GM23338 (cell line): ENCODE measurements at regions not wholly inside any gene's neighbourhood (a gene's known extent, or its start where the extent isn't known, plus 50 kb on each side); places are given as distances from the start of the nearest gene placed in this dataset.
A peak's percentile ranks its signal among the peaks of the same experiment; 100 is the strongest.

ENCODE experiments used
- ATAC-seq: fragments of 200-7000 bp; cut with Tn5 transposase; 3 replicates; pipeline ENCODE4 v1.9.1; 2020
- DNase-seq: peaks from one replicate; pipeline ENCODE4 v3.0.0-alpha.2; 2015; ENCODE audit warnings: low spot score
- H2AFZ ChIP-seq: fragments of 200-600 bp; sonication (generic); 2 replicates; pipeline ENCODE4 v1.8.0; 2016; ENCODE audit warnings: antibody characterized with exemption, mild to moderate bottlenecking, moderate library complexity
- H3F3A ChIP-seq: fragments of 200-600 bp; sonication (generic); replicated peaks from 2 replicates; pipeline ENCODE4 v1.8.0; 2017; ENCODE audit warnings: antibody characterized with exemption, mixed run types, low read depth
- H3K27ac ChIP-seq: fragments of 200-600 bp; sonication (generic); 2 replicates; pipeline ENCODE4 v1.6.1; 2016; ENCODE audit warnings: low read depth
- H3K27me3 ChIP-seq: fragments of 200-600 bp; sonication (generic); 2 replicates; pipeline ENCODE4 v1.8.0; 2016; ENCODE audit warnings: mild to moderate bottlenecking, mixed run types, moderate library complexity; ENCODE audit not compliant: insufficient read depth
- H3K36me3 ChIP-seq: fragments of 200-600 bp; sonication (generic); 2 replicates; pipeline ENCODE4 v1.8.0; 2016; ENCODE audit warnings: mild to moderate bottlenecking; ENCODE audit not compliant: insufficient read depth
- H3K4me1 ChIP-seq: fragments of 200-600 bp; sonication (generic); 2 replicates; pipeline ENCODE4 v1.8.0; 2016; ENCODE audit warnings: mild to moderate bottlenecking, moderate library complexity; ENCODE audit not compliant: insufficient read depth
- H3K4me2 ChIP-seq: fragments of 200-600 bp; sonication (generic); 2 replicates; pipeline ENCODE4 v1.7.1; 2017; ENCODE audit warnings: mixed run types
- H3K4me3 ChIP-seq: fragments of 200-600 bp; sonication (generic); 2 replicates; pipeline ENCODE4 v1.6.1; 2016; ENCODE audit warnings: mixed run types
- H3K79me2 ChIP-seq: fragments of 200-600 bp; sonication (generic); replicated peaks from 2 replicates; pipeline ENCODE4 v1.8.0; 2017; ENCODE audit warnings: mild to moderate bottlenecking; ENCODE audit not compliant: insufficient read depth
- H3K9me2 ChIP-seq: fragments of 200-600 bp; sonication (generic); 2 replicates; pipeline ENCODE4 v1.8.0; 2017; ENCODE audit not compliant: insufficient read depth
- H4K20me1 ChIP-seq: fragments of 200-600 bp; sonication (generic); replicated peaks from 2 replicates; pipeline ENCODE4 v1.8.0; 2017; ENCODE audit warnings: mild to moderate bottlenecking; ENCODE audit not compliant: insufficient read depth
- H3K27ac Mint-ChIP-seq: 2 replicates; pipeline ENCODE4 v1.8.0; 2020; ENCODE audit warnings: inconsistent platforms, mild to moderate bottlenecking, moderate library complexity, mixed read lengths
- H3K27me3 Mint-ChIP-seq: 3 replicates; pipeline ENCODE4 v1.8.0; 2022; ENCODE audit warnings: low read depth, mild to moderate bottlenecking, moderate library complexity, mixed read lengths, inconsistent platforms; ENCODE audit not compliant: insufficient read depth, poor library complexity
- H3K36me3 Mint-ChIP-seq: 3 replicates; pipeline ENCODE4 v1.8.0; 2021; ENCODE audit warnings: low read depth, mild to moderate bottlenecking, inconsistent platforms, moderate library complexity, mixed read lengths
- H3K4me1 Mint-ChIP-seq: 3 replicates; pipeline ENCODE4 v1.8.0; 2020; ENCODE audit warnings: mild to moderate bottlenecking, inconsistent platforms, mixed read lengths
- H3K4me3 Mint-ChIP-seq: 3 replicates; pipeline ENCODE4 v1.8.0; 2021; ENCODE audit warnings: moderate library complexity, mild to moderate bottlenecking, inconsistent platforms, mixed read lengths
- H3K9me3 Mint-ChIP-seq: 3 replicates; pipeline ENCODE4 v1.8.0; 2020; ENCODE audit warnings: moderate library complexity, mild to moderate bottlenecking, inconsistent platforms, mixed read lengths
- CREB1 ChIP-seq: fragments of 250-450 bp; sonication (Bioruptor Pico); IDR thresholded peaks from 2 replicates; pipeline ENCODE4 v1.5.0; 2020; ENCODE audit warnings: low read depth, mild to moderate bottlenecking, moderate library complexity
- CTCF ChIP-seq, 2 experiments: fragments of 200-600 bp in 1 of 2; sonication (generic) in 1 of 2; conservative IDR thresholded peaks; 2 replicates each; pipeline versions ENCODE4 v1.5.1 to v1.6.1; 2016 to 2017; ENCODE audit warnings: antibody characterized with exemption in 2 of 2, low read depth in 2 of 2, mild to moderate bottlenecking in 2 of 2, moderate library complexity in 1 of 2
- ETS1 ChIP-seq: IDR thresholded peaks from 2 replicates; pipeline ENCODE4 v1.6.1; 2016; ENCODE audit warnings: antibody characterized with exemption
- EZH2 ChIP-seq: fragments of 200-600 bp; sonication (generic); IDR thresholded peaks from one replicate; pipeline ENCODE4 v1.8.0; 2017; ENCODE audit warnings: antibody characterized with exemption, mild to moderate bottlenecking, low read depth; ENCODE audit not compliant: unreplicated experiment
- EZH2phosphoT487 ChIP-seq: fragments of 200-600 bp; sonication (generic); IDR thresholded peaks from one replicate; pipeline ENCODE4 v1.8.1; 2018; ENCODE audit warnings: antibody characterized with exemption; ENCODE audit not compliant: unreplicated experiment
- JUNB ChIP-seq: IDR thresholded peaks from one replicate; pipeline ENCODE4 v1.6.1; 2016; ENCODE audit warnings: antibody characterized with exemption; ENCODE audit not compliant: unreplicated experiment
- NANOG ChIP-seq: IDR thresholded peaks from 2 replicates; pipeline ENCODE4 v1.6.1; 2016; ENCODE audit warnings: antibody characterized with exemption, borderline replicate concordance
- POLR2AphosphoS5 ChIP-seq: IDR thresholded peaks from 2 replicates; pipeline ENCODE4 v1.6.1; 2016; ENCODE audit warnings: antibody characterized with exemption, low read depth
- REST ChIP-seq: IDR thresholded peaks from one replicate; pipeline ENCODE4 v1.6.1; 2018; ENCODE audit warnings: antibody characterized with exemption; ENCODE audit not compliant: unreplicated experiment
- STAT1 ChIP-seq: IDR thresholded peaks from one replicate; pipeline ENCODE4 v1.6.1; 2016; ENCODE audit warnings: antibody characterized with exemption; ENCODE audit not compliant: unreplicated experiment
- ZNF114 ChIP-seq: fragments of 250-450 bp; sonication (Bioruptor Pico); IDR thresholded peaks from 2 replicates; pipeline ENCODE4 v1.5.0; 2020; ENCODE audit warnings: mild to moderate bottlenecking, moderate library complexity
- ZNF331 ChIP-seq: fragments of 250-450 bp; sonication (Bioruptor Pico); IDR thresholded peaks from 2 replicates; pipeline ENCODE4 v1.5.0; 2020; ENCODE audit warnings: low read depth, mild to moderate bottlenecking, moderate library complexity
- ZNF462 ChIP-seq: fragments of 250-450 bp; sonication (Bioruptor Pico); IDR thresholded peaks from 2 replicates; pipeline ENCODE4 v1.5.0; 2020; ENCODE audit warnings: mild to moderate bottlenecking, moderate library complexity

GRCh38 chr2:221161186-221161585 lies 410.9 kb downstream of the EPHA4 start:
- Histone ChIP-seq H3K4me3 (no peak overlapping the region), H2AFZ (peak overlapping the region; percentile 40; the same call in 1 of the 2 replicates), H3K27ac (no peak overlapping the region), H3K36me3 (no peaks in the 10 kb centered on the region), H3K4me2 (no peak overlapping the region), H3K9me2 (peaks cover 10% of the 10 kb centered on the region; the same call in 1 of the 2 replicates), H3K27me3 (no peaks in the 10 kb centered on the region), H3F3A (no peaks in the 10 kb centered on the region), H3K4me1 (peaks cover 6% of the 10 kb centered on the region), H3K79me2 (no peaks in the 10 kb centered on the region), H4K20me1 (no peaks in the 10 kb centered on the region)
- TF ChIP-seq ZNF462 (CRISPR knock-in tag) (no peak), CREB1 (no peak), STAT1 (no peak), ZNF114 (CRISPR knock-in tag) (no peak), POLR2AphosphoS5 (no peak), CTCF (conservative IDR thresholded peaks at IDR 0.05; ENCODE audit: low read depth in 2 of 2) (no peak), ETS1 (no peak), EZH2 (no peak), NANOG (no peak), REST (no peak), JUNB (no peak), EZH2phosphoT487 (no peak), ZNF331 (CRISPR knock-in tag) (no peak)
- Mint-ChIP-seq H3K27me3 (peaks cover 5% of the 10 kb centered on the region), H3K9me3 (no peaks in the 10 kb centered on the region), H3K27ac (no peak overlapping the region), H3K4me1 (peaks cover 25% of the 10 kb centered on the region), H3K4me3 (no peak overlapping the region), H3K36me3 (no peaks in the 10 kb centered on the region)
- ATAC-seq (no peak), DNase-seq (no peak)
